Liver (tissue), 3 donors: ENCODE measurements at regions not wholly inside any gene's neighbourhood (a gene's known extent, or its start where the extent isn't known, plus 50 kb on each side); places are given as distances from the start of the nearest gene placed in this dataset.

Source experiments
- ATF3 ChIP-seq: IDR thresholded peaks from 2 replicates; pipeline ENCODE4 v1.6.1; 2016; ENCODE audit warnings: antibody characterized with exemption
- CTCF ChIP-seq: fragments of 150-350 bp; IDR thresholded peaks from 2 replicates; pipeline ENCODE4 v1.5.1; 2017; ENCODE audit warnings: improper control_type of control experiment, low read depth, low read length; ENCODE audit not compliant: missing input control
- EGR1 ChIP-seq, 2 donors: IDR thresholded peaks; 2 replicates each; pipeline ENCODE4 v1.6.1; 2016 to 2018; ENCODE audit warnings: antibody characterized with exemption in 2 of 2, low read depth in 2 of 2
- HNF4G ChIP-seq: IDR thresholded peaks from 2 replicates; pipeline ENCODE4 v1.6.1; 2016; ENCODE audit warnings: antibody characterized with exemption
- MAX ChIP-seq: IDR thresholded peaks from 2 replicates; pipeline ENCODE4 v1.6.1; 2016; ENCODE audit warnings: antibody characterized with exemption
- RAD21 ChIP-seq, 2 donors: IDR thresholded peaks; 2 replicates each; pipeline ENCODE4 v1.6.1; 2016; ENCODE audit warnings: antibody characterized with exemption in 2 of 2, mild to moderate bottlenecking in 2 of 2
- SP1 ChIP-seq: IDR thresholded peaks from 2 replicates; pipeline ENCODE4 v1.6.1; 2018; ENCODE audit warnings: antibody characterized with exemption, mild to moderate bottlenecking
- donor health status: healthy.
- donor health status: healthy.

GRCh38 chr1:234718496-234719453 lies 108.8 kb upstream of the IRF2BP2 start:
- TF ChIP-seq RAD21 (IDR thresholded peaks at IDR 0.05) (no peak), CTCF (no peak), HNF4G (no peak), ATF3 (no peak), EGR1 (IDR thresholded peaks at IDR 0.05; ENCODE audit: low read depth in 2 of 2) (no peak), SP1 (no peak), MAX (no peak)
